Chondrocyte (in vitro differentiated cells): ENCODE measurements at regions not wholly inside any gene's neighbourhood (a gene's known extent, or its start where the extent isn't known, plus 50 kb on each side); places are given as distances from the start of the nearest gene placed in this dataset.

Experiments
- DNase-seq: peaks from one replicate; pipeline ENCODE4 v3.0.0; 2021; ENCODE audit warnings: mixed read lengths, low spot score
- H3K27ac Mint-ChIP-seq: one replicate; pipeline ENCODE4 v1.8.0; 2021; ENCODE audit warnings: mild to moderate bottlenecking, moderate library complexity, mixed read lengths; ENCODE audit not compliant: unreplicated experiment
- H3K27me3 Mint-ChIP-seq: 2 replicates; pipeline ENCODE4 v1.8.0; 2021; ENCODE audit warnings: low read depth, mixed read lengths
- H3K36me3 Mint-ChIP-seq: 2 replicates; pipeline ENCODE4 v1.8.0; 2021; ENCODE audit warnings: low read depth, mixed read lengths
- H3K4me1 Mint-ChIP-seq: 2 replicates; pipeline ENCODE4 v1.8.0; 2021; ENCODE audit warnings: low read depth, mild to moderate bottlenecking, mixed read lengths
- H3K4me3 Mint-ChIP-seq: one replicate; pipeline ENCODE4 v1.8.0; 2021; ENCODE audit warnings: mild to moderate bottlenecking, moderate library complexity, mixed read lengths; ENCODE audit not compliant: unreplicated experiment
- H3K9me3 Mint-ChIP-seq: 2 replicates; pipeline ENCODE4 v1.8.0; 2021; ENCODE audit warnings: low read depth, mixed read lengths
- TF ChIP-seq, protein P1 (sequence below): fragments of 200-600 bp; sonication (generic); IDR thresholded peaks from 2 replicates; pipeline ENCODE4 v1.5.0; 2021; ENCODE audit warnings: antibody characterized with exemption, mild to moderate bottlenecking, moderate library complexity

DNA sequence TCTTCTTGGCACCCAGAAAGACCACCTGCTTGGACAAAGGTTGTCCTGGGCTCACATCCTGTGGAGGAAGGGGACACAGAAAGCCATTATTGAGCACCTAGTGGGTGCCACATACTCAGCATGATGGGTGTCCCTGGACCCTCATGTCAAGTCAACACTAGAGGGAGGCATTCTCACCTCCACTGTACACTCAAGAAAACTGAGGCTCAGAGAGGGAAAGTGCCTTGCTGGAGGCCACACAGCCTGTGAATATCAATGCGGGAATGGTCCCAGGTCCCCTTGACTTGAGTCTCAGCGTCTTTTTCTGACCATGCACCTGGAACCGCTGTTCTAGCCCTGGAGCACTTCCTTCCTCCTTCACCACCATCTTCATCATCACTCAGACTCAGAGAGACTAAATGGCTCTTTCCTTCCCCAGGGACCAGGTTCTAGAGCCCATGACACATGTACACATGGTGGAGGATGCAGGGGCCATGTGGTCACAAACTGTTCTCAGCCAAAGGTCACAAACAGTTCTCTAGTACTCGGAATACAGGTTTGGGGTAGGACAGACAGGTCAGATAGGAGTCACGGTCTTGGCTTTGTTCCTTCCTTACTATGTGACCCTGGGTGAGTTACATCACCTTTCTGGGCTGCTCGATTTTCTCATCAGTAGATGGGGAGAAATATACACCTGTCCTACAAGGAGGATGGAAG lies 89.2 kb upstream of the WNT4 start:
- no peaks in the 10 kb centered on the region for H3K9me3 Mint-ChIP-seq

DNA sequence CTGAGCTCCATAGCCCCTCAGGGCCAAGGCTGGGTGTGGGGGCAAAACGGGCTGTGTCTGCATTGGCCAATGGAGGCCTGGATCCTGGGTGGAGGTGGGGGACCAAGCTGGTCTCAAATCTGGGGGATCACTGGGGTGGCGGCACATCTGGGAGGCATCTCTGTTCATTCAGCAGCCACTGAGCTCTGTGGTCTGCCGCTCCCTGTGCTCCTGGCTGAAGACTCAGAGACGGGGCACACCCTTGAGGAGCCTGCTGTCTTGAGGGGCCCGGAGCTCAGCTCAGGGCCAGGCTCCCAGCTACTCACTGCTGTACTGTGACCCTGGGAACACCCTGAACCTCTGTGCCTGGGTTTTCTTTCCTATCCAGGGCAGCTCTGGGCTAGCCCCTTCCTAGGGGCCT lies 90.3 kb upstream of the WNT4 start:
- peaks cover 43% of the 10 kb centered on the region for H3K27me3 Mint-ChIP-seq
- H3K36me3 Mint-ChIP-seq = no peaks in the 10 kb centered on the region
- H3K9me3 Mint-ChIP-seq = no peaks in the 10 kb centered on the region
- peak; percentile 60 for DNase-seq
- TF ChIP-seq, protein P1, sequence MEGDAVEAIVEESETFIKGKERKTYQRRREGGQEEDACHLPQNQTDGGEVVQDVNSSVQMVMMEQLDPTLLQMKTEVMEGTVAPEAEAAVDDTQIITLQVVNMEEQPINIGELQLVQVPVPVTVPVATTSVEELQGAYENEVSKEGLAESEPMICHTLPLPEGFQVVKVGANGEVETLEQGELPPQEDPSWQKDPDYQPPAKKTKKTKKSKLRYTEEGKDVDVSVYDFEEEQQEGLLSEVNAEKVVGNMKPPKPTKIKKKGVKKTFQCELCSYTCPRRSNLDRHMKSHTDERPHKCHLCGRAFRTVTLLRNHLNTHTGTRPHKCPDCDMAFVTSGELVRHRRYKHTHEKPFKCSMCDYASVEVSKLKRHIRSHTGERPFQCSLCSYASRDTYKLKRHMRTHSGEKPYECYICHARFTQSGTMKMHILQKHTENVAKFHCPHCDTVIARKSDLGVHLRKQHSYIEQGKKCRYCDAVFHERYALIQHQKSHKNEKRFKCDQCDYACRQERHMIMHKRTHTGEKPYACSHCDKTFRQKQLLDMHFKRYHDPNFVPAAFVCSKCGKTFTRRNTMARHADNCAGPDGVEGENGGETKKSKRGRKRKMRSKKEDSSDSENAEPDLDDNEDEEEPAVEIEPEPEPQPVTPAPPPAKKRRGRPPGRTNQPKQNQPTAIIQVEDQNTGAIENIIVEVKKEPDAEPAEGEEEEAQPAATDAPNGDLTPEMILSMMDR = no peak
- H3K27ac Mint-ChIP-seq = no peak overlapping the region
- no peaks in the 10 kb centered on the region for H3K4me1 Mint-ChIP-seq
- H3K4me3 Mint-ChIP-seq = no peak overlapping the region

More for the DNA sequence above, 89.2 kb upstream of the WNT4 start:
- TF ChIP-seq, protein P1 = no peak
- Mint-ChIP-seq H3K4me3 (no peak overlapping the region), H3K27me3 (peaks cover 50% of the 10 kb centered on the region), H3K27ac (no peak overlapping the region), H3K36me3 (no peaks in the 10 kb centered on the region), H3K4me1 (no peaks in the 10 kb centered on the region)
- DNase-seq = peak; percentile 12

DNA sequence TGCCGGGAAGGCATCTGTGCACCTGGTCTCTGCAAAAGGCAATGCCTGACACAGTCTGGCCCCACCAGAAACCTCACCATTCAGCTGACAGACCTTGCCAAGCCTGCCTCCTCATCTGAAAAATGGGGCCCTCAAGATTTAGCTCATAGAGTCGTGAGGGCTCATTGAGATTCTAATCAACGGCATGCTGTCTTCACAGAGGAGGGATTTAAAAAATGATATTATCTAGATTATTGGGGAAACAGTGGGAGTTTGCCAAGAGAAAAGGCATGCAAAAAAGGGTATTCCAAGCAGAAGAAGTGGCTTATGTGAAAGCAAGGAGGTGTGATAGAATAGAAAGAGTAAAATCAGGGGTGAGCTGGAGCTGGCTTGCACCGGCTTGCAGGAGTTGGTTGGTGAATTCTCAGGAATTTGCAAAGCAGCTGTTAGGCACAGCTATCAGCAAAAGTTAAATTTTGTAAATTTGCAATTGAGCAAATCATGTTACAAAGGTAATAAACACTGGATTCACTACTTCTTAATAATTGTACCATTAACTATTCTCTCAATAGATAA lies 91.7 kb upstream of the WNT4 start:
- H3K36me3 Mint-ChIP-seq = no peaks in the 10 kb centered on the region
- H3K4me3 Mint-ChIP-seq = no peak overlapping the region
- peaks cover 42% of the 10 kb centered on the region for H3K27me3 Mint-ChIP-seq
- TF ChIP-seq, protein P1 = no peak
- DNase-seq = no peak
- no peaks in the 10 kb centered on the region for H3K4me1 Mint-ChIP-seq
- no peaks in the 10 kb centered on the region for H3K9me3 Mint-ChIP-seq
- H3K27ac Mint-ChIP-seq = no peak overlapping the region

DNA sequence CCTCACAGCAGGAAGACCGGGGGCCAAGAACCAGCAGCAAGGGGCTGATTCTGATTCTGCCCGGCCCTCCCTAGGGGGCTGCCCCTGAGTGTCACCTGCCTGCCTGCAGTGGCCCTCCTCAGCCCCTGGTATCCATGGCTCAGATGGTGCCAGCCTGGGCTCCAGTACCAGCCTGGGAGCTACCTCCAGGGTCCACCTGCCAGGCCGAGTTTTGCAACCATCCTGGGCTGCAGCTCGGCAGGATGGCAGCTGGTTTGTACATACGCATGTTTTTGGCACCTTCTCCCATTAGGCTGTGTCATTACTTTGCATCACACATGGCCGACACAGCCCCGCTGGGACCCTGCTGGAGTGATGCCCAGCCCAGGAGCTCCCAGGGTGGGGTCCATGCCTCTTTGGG lies 93.3 kb upstream of the WNT4 start:
- peak; percentile 68 for DNase-seq

DNA sequence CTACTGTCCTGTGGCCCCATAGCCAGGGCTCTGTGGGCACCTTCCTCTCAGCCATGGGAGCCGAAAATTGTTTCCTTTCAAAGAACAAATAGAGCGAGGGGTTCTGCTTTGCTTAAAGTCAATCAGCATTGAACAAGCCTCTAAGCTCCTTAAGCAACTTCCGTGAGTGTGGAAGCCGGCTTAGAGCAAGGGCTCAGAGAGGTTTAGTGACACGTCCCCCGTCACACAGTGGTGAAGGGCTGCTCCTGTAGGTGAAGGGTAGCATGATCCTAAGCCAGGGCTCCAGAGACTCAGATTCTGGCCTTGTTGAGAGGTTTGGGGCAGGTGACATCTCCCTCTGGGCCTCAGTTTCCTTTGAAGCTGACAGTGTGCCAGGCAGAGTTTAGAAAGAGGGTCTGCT lies 94.0 kb upstream of the WNT4 start:
- Mint-ChIP-seq H3K4me3 (no peak overlapping the region), H3K4me1 (peaks cover 2% of the 10 kb centered on the region), H3K27ac (no peak overlapping the region), H3K27me3 (peaks cover 40% of the 10 kb centered on the region), H3K9me3 (no peaks in the 10 kb centered on the region), H3K36me3 (peaks cover 2% of the 10 kb centered on the region)
- TF ChIP-seq, protein P1 = no peak
- DNase-seq = peak; percentile 29

More for the DNA sequence above, 93.3 kb upstream of the WNT4 start:
- Mint-ChIP-seq H3K27me3 (peaks cover 39% of the 10 kb centered on the region), H3K36me3 (peaks cover under 1% of the 10 kb centered on the region), H3K9me3 (no peaks in the 10 kb centered on the region), H3K27ac (no peak overlapping the region), H3K4me3 (no peak overlapping the region), H3K4me1 (peaks cover under 1% of the 10 kb centered on the region)
- TF ChIP-seq, protein P1 = no peak
